ENCODE measurements at regions not wholly inside any gene's neighbourhood (a gene's known extent, or its start where the extent isn't known, plus 50 kb on each side); places are given as distances from the start of the nearest gene placed in this dataset.

- Histone ChIP-seq H3K4me3 (no peak overlapping the region), H3K9me3 (peaks cover 0 to 14% (median 0%) of the 10 kb centered on the region in 8 donors), H3K27me3 (replicated peaks in 1 of 7) (no peaks in the 10 kb centered on the region), H3K36me3 (no peaks in the 10 kb centered on the region), H3K4me1 (no peaks in the 10 kb centered on the region), H3K27ac (no peak overlapping the region)
- intact Hi-C loops (cut with DNase I; ENCODE audit: low total_unique reads): no loop called here
- TF ChIP-seq CTCF (IDR thresholded peaks at IDR 0.05 in 8 of 11, conservative IDR thresholded peaks at IDR 0.05 in 3 of 11) (no peak), POLR2A (IDR thresholded peaks at IDR 0.05) (no peak), POLR2AphosphoS5 (IDR thresholded peaks at IDR 0.05) (no peak)
- DNase-seq: no peak
- 83 to 97% (median 90%) methylated on average over 1 of the region's 1 CpG for whole genome bisulfite sequencing, 5 donors
Observed at GRCh38 chr18:41484069-41484468, 471.0 kb upstream of the PIK3C3 start.

GRCh38 chr18:41482501-41482900, 472.5 kb upstream of the PIK3C3 start:
- DNase-seq: no peak
- Histone ChIP-seq H3K27ac (no peak overlapping the region), H3K36me3 (no peaks in the 10 kb centered on the region), H3K4me1 (no peaks in the 10 kb centered on the region), H3K27me3 (replicated peaks in 1 of 7) (no peaks in the 10 kb centered on the region), H3K9me3 (peaks cover 0 to 8% (median 0%) of the 10 kb centered on the region in 8 donors), H3K4me3 (no peak overlapping the region)
- WGBS, 5 donors: 66 to 79% (median 71%) methylated on average over 4 of the region's 4 CpGs
- intact Hi-C loops (cut with DNase I; ENCODE audit: low total_unique reads): no loop called here
- TF ChIP-seq POLR2A (IDR thresholded peaks at IDR 0.05): no peak
- TF ChIP-seq POLR2AphosphoS5 (IDR thresholded peaks at IDR 0.05): no peak
- no peak for TF ChIP-seq CTCF (IDR thresholded peaks at IDR 0.05 in 8 of 11, conservative IDR thresholded peaks at IDR 0.05 in 3 of 11)

- Histone ChIP-seq H3K4me3 (no peak overlapping the region), H3K27me3 (replicated peaks in 1 of 7) (no peaks in the 10 kb centered on the region), H3K27ac (no peak overlapping the region), H3K4me1 (no peaks in the 10 kb centered on the region), H3K36me3 (no peaks in the 10 kb centered on the region), H3K9me3 (no peaks in the 10 kb centered on the region)
- TF ChIP-seq CTCF (IDR thresholded peaks at IDR 0.05 in 8 of 11, conservative IDR thresholded peaks at IDR 0.05 in 3 of 11): no peak
- TF ChIP-seq POLR2AphosphoS5 (IDR thresholded peaks at IDR 0.05): no peak
- TF ChIP-seq POLR2A (IDR thresholded peaks at IDR 0.05): no peak
- 61 to 80% (median 80%) methylated on average over 4 of the region's 4 CpGs for WGBS, 5 donors
- intact Hi-C loops (cut with DNase I; ENCODE audit: low total_unique reads): no loop called here
- DNase-seq: no peak
Observed at GRCh38 chr18:41466436-41467160, 488.4 kb upstream of the PIK3C3 start.

GRCh38 chr18:41465386-41465785, 489.6 kb upstream of the PIK3C3 start:
- H3K9me3 ChIP-seq: no peaks in the 10 kb centered on the region
- DNase-seq: no peak

More at GRCh38 chr18:41465386-41465785, 489.6 kb upstream of the PIK3C3 start:
- TF ChIP-seq POLR2A (IDR thresholded peaks at IDR 0.05) (no peak), POLR2AphosphoS5 (IDR thresholded peaks at IDR 0.05) (no peak), CTCF (IDR thresholded peaks at IDR 0.05 in 8 of 11, conservative IDR thresholded peaks at IDR 0.05 in 3 of 11) (no peak)
- intact Hi-C loops (cut with DNase I; ENCODE audit: low total_unique reads): no loop called here
- H3K4me1 ChIP-seq: no peaks in the 10 kb centered on the region
- H3K36me3 ChIP-seq: no peaks in the 10 kb centered on the region
- H3K4me3 ChIP-seq: no peak overlapping the region
- H3K27me3 ChIP-seq (replicated peaks in 1 of 7): no peaks in the 10 kb centered on the region
- no peak overlapping the region for H3K27ac ChIP-seq
- WGBS, 5 donors: 63 to 79% (median 66%) methylated on average over 2 of the region's 2 CpGs
